HG03135 (cell line): ENCODE measurements at regions not wholly inside any gene's neighbourhood (a gene's known extent, or its start where the extent isn't known, plus 50 kb on each side); places are given as distances from the start of the nearest gene placed in this dataset.
"Not testable (repeated sequence)": the region's sequence is repeated elsewhere in the genome, so short reads cannot be mapped to it uniquely, and the experiment has no call there.

Experiments used
- ATAC-seq: cut with Tn5 transposase; IDR thresholded peaks from one replicate; pipeline ENCODE4 v1.9.1; 2021; ENCODE audit warnings: mild to moderate bottlenecking, moderate library complexity; ENCODE audit not compliant: unreplicated experiment

DNA sequence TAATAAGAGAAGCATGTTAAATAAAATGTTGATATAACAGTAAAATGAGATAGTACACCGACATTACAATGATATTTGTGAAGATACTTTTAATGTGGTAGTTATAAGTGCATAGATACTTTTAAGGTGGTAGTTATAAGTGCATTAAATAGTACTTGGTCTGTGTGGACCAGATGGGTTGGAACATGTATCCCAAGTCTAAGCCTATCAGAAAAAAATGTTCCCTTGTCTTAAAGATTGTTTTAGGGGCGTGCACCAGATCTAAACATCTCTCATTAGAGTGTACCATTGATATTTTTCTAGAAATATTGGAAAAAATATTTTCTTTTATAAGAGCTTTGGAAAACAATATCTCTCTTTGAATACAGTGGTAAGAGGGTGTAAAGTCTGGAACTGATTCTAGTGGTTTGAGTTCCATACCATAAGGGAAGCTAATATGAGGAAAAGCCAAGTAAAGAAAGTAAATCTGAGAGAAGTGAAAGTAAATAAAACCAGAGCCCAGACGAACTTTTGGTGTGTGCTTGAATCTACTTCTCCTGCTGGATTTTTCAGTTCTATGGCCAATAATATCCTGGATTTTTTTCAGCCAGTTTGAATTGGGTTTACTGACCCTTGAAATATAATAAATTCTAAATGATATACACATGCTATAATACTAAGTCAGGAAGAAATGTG is 175.3 kb downstream of the MBL2 start:
- no peak for ATAC-seq

DNA sequence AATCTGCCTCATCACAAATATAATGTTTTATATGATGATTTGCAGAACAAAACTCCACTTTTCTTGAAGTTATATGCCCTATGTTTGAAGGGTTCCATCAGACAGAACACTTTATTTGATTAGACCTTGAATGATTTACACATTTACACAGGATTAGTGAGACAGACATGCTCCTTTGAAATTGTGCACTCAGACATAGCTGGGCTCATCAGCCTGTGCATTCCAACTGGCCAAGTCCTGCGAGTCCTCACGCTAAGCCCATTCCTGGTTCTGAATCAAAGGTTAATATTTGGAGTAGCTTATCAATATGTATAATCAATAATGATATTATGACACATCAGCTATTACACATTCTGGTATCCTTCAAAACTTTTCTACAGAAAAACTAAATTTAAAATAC is 173.6 kb downstream of the MBL2 start:
- ATAC-seq, result no peak

DNA sequence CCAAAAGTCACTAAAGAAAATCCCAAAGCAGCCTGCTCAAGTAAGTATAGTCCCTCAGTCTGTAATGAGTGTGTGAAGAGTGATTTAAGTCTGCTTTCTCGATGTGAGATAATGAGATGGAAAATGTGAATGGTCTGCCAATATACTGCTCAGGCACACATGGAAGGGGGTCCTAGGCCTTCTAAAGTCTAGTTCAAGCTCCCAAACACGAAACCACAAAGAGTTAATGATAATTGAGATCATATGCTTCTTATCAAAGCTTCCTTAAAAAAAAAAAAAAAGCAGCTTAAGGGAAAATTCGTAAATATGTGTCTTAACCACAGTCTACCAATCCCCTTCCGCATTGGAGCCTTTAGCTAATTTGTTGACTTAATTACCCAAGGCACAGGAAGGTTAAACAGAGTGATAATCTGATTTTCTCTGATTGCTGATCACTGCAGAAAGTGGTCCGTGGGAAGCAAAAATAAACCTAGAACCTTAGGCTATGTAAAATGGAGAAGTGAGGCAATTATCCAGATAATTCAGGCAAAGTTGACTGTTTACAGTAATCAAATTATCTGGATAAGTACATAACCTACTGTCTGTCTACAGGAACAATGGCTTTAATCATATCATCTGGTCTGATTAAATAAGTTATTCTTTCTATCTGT is 172.9 kb downstream of the MBL2 start:
- no peak for ATAC-seq

DNA sequence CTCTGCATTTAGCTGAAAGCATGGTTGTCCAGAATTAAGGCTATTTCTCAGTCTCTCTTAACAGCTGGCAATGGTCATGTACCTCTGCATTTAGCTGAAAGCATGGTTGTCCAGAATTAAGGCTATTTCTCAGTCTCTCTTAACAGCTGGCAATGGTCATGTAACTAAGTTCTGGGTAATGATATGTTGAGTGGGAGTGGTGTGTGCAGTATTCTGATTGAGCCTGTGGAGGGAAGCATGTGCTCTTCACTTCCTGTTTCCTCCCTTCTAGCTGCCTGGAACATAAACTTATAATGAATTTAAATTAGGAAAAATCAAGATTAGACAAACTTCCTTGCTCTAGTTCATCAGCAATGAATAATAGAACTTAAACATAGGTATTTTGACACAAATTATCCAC is 168.5 kb downstream of the MBL2 start:
- not testable (repeated sequence) for ATAC-seq

DNA sequence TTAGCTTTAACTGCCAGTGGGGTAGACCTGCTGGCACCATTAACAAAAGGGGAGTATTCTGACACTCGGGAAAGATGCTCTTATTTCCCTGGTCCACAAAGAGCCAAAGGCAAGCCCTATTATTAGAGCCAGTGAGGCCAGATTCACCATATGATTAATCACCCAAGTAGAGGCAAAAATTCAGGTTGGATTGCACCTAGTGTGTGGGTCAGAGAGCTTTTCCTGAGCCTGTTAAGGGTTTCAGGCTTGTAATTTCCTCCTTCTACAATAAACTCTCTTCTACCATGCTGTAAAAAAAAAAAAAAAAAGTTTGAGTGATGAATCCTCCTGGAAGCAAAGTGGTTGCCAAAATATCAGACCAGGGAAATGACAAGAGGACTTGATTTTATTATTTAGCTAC is 163.5 kb downstream of the MBL2 start:
- no peak for ATAC-seq

DNA sequence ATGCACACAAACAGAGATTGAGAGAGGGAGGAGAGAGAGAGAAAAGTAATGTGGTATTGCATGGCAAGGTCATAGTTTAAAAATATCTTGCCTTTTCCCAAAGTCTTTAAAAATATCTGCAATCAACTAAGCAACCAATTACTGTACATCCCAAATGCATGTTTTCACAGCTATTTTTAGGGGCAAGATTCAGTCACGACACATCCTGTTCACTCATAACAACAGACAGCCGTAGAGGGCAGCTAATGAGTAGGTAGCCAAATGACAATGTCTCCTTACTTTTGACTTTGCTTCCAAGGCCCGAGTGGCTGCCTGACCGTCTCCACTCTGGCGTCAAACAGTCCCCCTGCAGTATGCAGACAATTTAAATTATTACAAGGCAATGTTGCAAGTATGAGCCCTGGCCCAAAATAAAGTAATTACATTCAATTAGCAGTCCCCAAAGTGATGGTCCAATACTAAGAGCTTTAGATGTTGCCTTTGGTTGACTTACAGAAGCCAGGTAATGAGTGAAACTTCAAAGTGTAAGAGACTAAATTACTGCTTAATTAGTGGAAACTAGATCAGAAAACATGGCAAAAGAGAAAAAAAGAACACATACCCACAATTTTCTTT is 162.9 kb downstream of the MBL2 start:
- ATAC-seq, result no peak

DNA sequence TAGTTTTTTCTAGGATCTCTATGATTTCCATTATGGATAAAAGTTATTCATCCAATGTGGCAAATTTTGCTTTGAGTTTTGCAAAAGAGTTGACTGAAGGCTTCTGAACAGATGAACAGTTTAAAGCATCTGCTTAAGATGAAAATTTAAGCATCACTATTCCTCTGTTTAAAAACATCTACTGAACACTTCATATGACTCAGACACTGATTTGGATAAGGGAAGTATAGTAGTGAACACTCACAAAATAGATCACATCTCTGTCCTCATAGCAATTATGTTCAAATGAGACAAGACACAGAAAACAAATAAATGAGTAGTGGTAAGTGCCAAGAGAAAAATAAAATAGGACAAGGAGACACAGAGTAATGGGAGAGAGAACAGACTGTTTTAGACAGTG is 157.3 kb downstream of the MBL2 start:
- no peak for ATAC-seq

DNA sequence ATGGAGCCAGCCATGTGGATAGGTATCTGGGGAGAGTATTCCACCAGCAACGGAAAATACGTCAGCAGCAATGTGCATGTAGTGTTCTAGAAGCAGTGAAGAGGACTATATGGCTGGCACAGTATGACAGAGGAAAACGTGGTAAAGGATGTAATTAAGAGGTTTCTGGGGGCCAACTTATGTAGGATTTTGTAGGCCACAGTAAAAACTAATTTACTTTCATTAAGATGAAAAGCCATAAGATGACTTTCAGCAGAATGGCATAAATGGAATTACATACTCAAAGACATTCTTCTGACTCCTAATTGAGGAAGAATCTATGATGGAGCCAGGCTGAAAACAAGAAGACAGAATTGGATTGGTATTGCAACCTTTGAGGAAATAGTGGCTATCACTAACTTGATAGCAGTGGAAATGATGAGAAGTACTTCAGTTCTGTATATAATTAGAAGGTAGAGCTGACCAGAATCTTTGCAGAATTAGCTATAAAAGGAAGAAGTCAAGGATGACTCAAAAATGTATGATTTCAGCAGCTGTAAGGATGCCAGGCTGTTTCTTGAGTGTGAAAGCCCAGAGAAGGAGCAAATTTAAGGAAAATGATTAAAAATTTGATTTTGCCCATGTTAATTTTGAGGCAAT is 156.7 kb downstream of the MBL2 start:
- ATAC-seq, result no peak

DNA sequence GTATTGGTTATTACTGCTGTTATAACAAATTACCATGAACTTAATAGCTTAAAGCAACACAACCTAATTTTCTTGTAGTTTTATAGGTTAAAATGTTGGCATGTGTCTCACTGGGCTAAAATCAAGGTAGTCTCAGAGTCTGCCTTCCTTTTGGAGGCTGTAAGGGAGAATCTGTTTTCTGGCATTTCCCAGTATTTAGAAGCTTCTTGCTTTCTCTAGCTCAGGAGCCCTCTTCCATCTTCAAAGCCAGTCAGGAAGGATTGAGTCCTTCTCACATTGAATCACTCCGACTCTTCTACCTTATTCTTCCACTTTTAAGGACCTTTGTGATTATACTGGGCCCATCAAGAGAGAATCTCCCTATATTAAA is 156.2 kb downstream of the MBL2 start:
- ATAC-seq, result no peak

DNA sequence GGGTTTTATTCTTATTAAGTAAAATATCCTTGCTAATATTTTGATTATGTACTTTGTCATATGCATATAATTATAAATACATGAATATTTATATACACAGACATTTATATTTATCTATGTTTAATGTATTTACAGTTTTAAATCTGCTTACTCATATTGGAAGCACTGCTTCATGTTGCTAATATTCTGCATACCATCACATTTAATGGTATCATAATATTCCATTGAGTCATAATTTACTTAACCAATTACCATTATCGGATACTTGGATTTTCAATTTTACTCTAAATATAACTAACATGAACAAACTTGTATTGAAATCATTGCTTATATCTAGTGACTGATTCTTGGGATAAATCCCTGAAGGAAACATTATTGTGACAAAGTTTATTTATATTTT is 155.2 kb downstream of the MBL2 start:
- ATAC-seq, result no peak

DNA sequence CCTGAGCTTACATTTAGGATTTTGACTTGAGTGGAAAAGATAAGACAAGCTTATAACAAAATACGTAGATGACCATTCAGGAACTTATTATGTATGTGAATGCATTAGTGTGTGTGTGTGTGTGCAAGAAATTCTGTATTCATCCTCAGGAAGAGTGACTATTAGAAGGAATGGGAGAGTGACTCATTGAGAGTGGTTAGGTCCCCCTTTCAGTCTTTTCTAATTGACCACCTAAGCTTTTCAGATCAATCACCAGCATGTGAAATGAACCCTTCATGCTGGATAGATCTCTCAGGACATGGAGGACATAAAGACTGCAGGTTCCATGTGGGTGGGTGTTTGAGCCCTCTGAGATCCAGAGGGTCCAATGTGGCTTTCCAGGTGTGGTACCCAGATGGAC is 153.5 kb downstream of the MBL2 start:
- ATAC-seq, result no peak

DNA sequence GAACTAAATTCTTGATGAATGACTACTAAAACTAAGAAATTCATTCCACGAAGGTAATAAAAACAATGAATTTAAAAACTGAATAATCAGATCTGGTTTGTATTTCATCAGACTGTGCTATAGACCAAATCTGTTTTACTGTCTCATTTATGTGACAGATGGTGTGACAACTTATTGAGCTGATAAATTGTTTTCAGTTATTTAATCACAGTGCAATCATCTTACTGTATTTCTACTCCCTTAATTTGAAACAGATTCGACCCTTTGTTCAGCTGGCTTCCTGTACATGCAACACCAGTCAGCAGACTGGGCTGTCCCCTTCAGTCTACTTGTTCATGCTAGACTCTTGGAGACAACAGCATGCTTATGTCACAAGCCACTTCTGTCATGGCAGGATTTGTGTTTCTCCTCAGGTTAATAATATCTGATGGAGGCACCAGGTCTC is 150.9 kb downstream of the MBL2 start:
- no peak for ATAC-seq

DNA sequence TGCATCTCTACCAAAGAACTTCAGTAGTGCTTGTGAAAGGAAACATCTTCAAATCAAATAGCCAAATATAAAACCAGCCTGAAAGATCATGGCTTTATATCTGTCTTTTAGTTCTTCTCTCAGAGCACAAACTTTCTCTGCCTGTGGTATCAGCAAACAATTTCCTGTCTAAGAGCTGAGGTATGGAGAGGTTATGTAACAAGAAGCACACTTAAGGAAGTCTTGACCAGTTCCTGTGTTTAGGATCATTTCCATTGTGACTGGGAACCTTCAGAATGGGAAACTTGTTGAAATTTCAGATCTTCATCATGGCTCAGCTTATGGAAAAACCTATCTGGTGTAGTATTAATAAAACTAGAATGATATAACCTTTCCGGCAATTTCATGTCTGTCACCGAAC is 148.8 kb downstream of the MBL2 start:
- no peak for ATAC-seq

DNA sequence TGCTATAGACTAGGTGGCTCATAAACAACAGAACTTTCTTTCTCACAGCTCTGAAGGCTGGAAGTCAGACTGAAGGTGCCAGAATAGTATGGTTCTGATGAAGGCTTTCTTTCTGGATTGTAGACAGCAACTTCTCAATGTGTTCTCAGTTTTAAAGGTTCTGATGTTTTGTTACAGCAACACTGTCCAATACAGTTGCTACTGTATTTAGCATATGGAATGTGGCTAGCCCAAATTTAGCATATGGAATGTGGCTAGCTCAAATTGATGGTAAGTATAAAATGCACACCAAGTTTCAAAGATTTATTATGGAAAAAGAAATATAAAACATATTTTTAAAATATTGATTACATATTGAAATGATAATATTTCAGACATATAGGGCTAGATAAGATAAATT is 145.3 kb downstream of the MBL2 start:
- ATAC-seq, result no peak

DNA sequence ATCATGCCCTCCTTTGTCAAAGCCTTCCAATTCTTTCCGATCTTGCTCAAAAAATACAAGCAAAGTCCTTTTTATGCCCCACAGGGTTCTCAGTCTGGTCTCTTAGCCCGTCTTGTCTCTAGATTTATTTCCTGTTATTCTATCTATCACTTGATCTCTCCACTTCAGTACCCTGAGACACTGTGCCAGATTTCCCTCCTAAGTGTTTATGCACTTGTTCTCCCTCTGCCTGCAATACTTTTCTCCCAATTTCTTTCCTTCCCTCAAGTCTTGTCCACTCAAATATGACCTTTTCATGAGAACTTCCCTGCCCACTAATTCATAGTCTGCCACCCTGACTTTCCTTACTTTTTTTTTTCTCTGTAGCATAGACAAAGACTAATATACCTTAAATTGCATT is 141.4 kb downstream of the MBL2 start:
- ATAC-seq, result no peak

DNA sequence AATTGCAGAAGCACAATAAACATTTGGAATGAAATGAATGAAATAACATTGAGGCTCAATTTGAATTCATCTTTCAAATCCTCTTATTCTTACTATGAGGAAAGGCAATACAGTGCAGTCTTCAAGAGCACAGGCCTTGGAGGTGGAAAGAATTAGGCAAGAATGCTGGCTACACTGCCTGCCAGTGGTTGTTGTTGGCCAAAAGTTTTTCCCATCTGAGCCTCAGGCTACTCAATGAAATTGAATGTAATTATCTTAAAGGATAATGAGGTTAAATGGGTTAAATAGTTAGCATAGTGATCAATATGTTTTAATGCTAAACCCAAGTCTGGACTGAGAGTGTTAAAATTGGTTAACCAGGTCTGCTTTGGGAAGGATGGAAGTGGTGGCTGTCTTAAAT is 140.9 kb downstream of the MBL2 start:
- ATAC-seq, result no peak

DNA sequence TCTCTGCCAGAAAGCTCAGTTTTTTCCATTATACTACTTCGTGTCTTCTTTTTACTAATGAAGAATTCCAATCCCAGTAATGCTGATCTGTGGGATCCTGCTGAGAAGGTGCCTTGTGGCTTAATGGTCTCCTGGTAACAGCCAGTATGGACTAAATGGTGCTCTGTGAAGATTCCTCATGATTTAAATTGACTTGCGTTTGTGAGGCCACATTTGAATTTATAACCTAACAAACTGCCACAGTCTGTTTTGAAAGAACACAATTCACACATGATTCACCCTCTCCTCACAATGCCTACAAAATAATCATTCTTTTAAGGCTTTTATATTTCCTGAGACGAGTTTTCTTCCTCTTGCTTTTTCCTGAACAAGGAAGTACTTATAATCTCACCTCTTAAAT is 140.0 kb downstream of the MBL2 start:
- ATAC-seq, result no peak

DNA sequence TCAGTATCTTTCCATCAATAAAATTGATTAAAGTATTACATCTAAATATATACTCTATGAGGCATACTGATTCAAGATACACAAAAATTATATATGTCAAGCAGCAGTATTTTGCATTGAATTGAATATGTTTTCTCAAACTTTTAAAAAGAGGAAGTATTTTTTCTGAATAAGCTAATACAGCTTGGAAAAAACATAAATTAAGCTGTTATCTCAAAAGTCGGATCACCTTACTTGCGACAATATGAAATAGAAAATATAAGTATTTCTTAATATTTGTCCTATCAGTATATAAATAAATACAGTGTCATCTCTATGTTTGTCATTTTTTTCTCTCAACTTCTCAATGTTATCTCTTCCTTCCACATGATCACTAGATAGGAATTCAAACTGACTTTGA is 139.3 kb downstream of the MBL2 start:
- no peak for ATAC-seq

DNA sequence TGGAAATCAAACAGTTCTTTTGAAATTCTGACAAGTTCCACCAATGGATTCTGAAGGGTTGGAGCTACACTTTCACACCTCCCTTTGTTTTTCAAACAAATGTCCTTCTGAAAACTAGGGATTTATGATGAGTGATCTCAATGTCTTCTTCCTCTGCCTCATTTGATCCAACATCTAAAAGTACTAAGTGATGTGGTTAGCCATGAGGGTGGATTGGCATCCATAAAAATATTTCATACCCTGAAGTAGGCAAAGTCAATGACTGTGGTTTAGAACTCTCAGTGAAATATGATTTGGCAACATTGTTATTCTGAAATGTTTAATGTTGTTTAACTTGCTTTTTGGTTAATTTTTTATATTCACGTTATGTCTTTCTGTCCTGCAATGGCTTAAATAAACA is 136.9 kb downstream of the MBL2 start:
- no peak for ATAC-seq

DNA sequence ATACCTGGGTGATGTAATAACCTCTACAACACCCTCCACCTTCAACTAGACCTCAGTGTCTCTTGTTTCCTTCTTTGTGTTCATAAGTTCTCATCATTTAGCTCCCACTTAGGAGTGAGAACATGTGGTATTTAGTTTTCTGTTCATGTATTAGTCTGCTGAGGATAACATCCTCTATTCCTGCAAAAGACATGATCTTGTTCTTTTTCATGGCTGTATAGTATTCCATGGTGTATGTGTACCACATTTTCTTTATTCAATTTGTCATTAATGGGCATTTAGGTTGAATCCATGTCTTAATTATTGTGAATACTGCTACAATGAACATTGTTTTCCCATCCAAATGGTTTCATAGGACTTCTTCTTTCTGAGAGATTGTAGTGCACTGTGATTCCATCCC is 135.7 kb downstream of the MBL2 start:
- no peak for ATAC-seq

DNA sequence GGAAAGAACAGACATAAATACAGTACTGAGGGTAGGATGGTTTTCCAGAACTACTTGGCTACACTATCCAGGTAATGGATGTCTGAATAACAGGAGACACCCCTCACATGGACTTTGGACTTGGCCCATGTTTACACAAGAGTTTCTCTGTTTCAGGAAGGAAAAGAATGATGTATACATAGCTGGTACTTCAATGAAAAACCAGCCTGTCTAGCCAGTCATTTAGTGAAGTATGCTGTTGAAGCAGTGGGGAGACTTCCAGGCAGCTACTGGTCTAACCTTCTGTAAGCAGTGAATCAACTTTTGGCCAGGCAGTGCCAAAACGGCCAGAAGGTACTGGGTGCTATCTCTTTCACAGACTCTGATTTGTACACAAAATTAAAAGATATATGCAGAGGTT is 135.0 kb downstream of the MBL2 start:
- no peak for ATAC-seq

DNA sequence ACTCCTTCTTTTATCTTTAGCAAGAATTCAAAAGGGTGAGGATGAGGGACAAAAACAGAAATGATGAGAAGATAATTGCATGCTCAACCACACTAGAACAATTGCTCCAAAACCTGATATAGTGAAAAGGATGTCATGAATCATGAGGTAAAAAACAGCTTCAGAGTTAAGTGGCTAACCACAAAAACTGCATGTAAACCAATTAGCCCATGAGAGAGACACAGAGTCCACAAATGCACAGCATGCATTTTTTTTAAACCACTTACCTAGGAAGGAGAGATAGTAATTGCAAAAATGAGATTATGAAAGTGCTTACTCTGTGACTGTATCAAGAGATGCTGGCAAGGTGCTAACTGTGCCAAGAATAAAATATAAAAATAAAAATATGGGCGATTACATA is 132.9 kb downstream of the MBL2 start:
- ATAC-seq, result no peak
